Panc1 (cell line): ENCODE measurements at regions not wholly inside any gene's neighbourhood (a gene's known extent, or its start where the extent isn't known, plus 50 kb on each side); places are given as distances from the start of the nearest gene placed in this dataset.

Experiments
- ATAC-seq: fragments of 200-7000 bp; cut with Tn5 transposase; 2 replicates; pipeline ENCODE4 v1.9.1; 2020; ENCODE audit warnings: mild to moderate bottlenecking, moderate library complexity
- BruUV-seq: library from RNA; stranded (reverse); fragments of 400-500 nt; replicated peaks from 2 replicates; lab custom pipeline; 2021; lab: Mats Ljungman, UMichigan
- CTCF ChIA-PET: fragments of 300-600 bp; sonication (Branson Sonifier 250); formaldehyde crosslinking; loops from one replicate; lab custom pipeline; 2022; ENCODE audit warnings: antibody characterized with exemption; lab: Charles Lee
- POLR2A ChIA-PET: fragments of 300-600 bp; sonication (Branson Sonifier 250); formaldehyde crosslinking; loops from one replicate; lab custom pipeline; 2022; ENCODE audit warnings: antibody characterized with exemption; lab: Charles Lee
- DNase-seq: peaks from one replicate; pipeline ENCODE4 v3.0.0-alpha.2; 2010; ENCODE audit warnings: low read depth, low spot score
- H3K27ac ChIP-seq: 2 replicates; pipeline ENCODE4 v1.5.1; 2011; ENCODE audit warnings: mild to moderate bottlenecking, low read length, inconsistent platforms
- H3K27me3 ChIP-seq: fragments of 200-500 bp; sonication (Bioruptor generic); 2 replicates; pipeline ENCODE4 v1.6.0; 2014; ENCODE audit warnings: low read length, inconsistent platforms; ENCODE audit not compliant: control insufficient read depth, insufficient read depth
- H3K36me3 ChIP-seq: fragments of 200-500 bp; sonication (Bioruptor generic); 2 replicates; pipeline ENCODE4 v1.5.1; 2014; ENCODE audit warnings: inconsistent platforms, mild to moderate bottlenecking, low read length, moderate library complexity; ENCODE audit not compliant: control insufficient read depth, insufficient read depth
- H3K4me1 ChIP-seq: 2 replicates; pipeline ENCODE4 v1.5.1; 2011; ENCODE audit warnings: inconsistent platforms, mild to moderate bottlenecking, low read length, moderate library complexity; ENCODE audit not compliant: control insufficient read depth, insufficient read depth
- H3K4me3 ChIP-seq, 2 experiments: 2 replicates each; pipeline ENCODE4 v1.5.1; 2011 to 2012; ENCODE audit warnings: low read depth in 2 of 2, low read length in 2 of 2, mild to moderate bottlenecking in 2 of 2, inconsistent platforms in 1 of 2, moderate library complexity in 1 of 2
- H3K9me3 ChIP-seq: fragments of 200-500 bp; sonication (Bioruptor generic); 2 replicates; pipeline ENCODE4 v1.5.1; 2014; ENCODE audit warnings: low read depth, mild to moderate bottlenecking, inconsistent platforms, low read length, moderate library complexity; ENCODE audit not compliant: control insufficient read depth, insufficient read depth
- POLR2AphosphoS5 ChIP-seq: IDR thresholded peaks from 2 replicates; pipeline ENCODE4 v1.6.1; 2012; ENCODE audit warnings: mild to moderate bottlenecking, low read depth, low read length, moderate library complexity
- SIN3A ChIP-seq: IDR thresholded peaks from 2 replicates; pipeline ENCODE4 v1.6.1; 2012; ENCODE audit warnings: low read depth, mild to moderate bottlenecking, low read length, moderate library complexity, borderline replicate concordance; ENCODE audit not compliant: insufficient read depth
- TCF7L2 ChIP-seq: IDR thresholded peaks from 2 replicates; pipeline ENCODE4 v1.6.1; 2011; ENCODE audit warnings: mild to moderate bottlenecking, low read depth, low read length, inconsistent platforms
- in situ Hi-C: cut with HindIII; loops from 2 replicates; pipeline ENCODE4 v1.10.0; 2016; ENCODE audit warnings: low sequenced_read_pairs, low pct_unique_long_range_greater_than_20kb
- intact Hi-C: fragments of 100-400 bp; cut with micrococcal nuclease; formaldehyde crosslinking; loops from one replicate; pipeline ENCODE4 v1.10.0; 2022; ENCODE audit not compliant: unreplicated experiment
- TF ChIP-seq, protein P1 (sequence below), 2 experiments: IDR thresholded peaks; 2 replicates each; pipeline ENCODE4 v1.6.1; 2011 to 2012; ENCODE audit warnings: low read depth in 2 of 2, control low read depth in 1 of 2, low read length in 1 of 2, mild to moderate bottlenecking in 1 of 2, moderate library complexity in 1 of 2; ENCODE audit not compliant: insufficient read depth in 1 of 2
- TF ChIP-seq, protein P2 (sequence below): fragments of 450-650 bp; IDR thresholded peaks from 2 replicates; pipeline ENCODE4 v1.5.1; 2017; ENCODE audit warnings: mild to moderate bottlenecking

DNA sequence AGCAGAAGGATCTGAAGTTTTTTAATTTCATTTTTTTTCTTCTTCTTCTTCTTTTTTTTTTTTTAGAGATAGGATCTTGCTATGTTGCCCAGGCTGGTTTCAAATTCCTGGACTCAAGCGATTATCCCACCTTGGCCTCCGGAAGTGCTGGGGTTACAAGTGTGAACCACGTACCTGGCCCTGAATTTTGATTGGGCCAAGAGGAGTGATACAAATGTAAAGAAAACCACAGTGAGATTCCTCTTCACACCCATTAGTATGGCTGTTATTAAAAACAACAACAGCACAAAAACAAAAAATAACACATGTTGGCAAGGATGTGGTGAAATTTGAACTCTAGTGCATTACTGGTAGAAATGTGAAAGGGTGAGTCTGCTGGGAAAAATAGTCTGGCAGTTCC, 79.1 kb downstream of the KLF4 start:
- ATAC-seq (no peak), DNase-seq (no peak)
- intact Hi-C loops (no loop called here), in situ Hi-C loops (no loop called here)
- no TSS peak for BruUV-seq
- Histone ChIP-seq H3K9me3 (no peaks in the 10 kb centered on the region), H3K4me3 (no peak overlapping the region), H3K36me3 (no peaks in the 10 kb centered on the region), H3K4me1 (no peaks in the 10 kb centered on the region), H3K27ac (no peak overlapping the region), H3K27me3 (0 out of 2 replicates have a peak, but pooled peaks cover 2% of the 10 kb centered on the region)
- TF ChIP-seq TCF7L2 (no peak), SIN3A (no peak), POLR2AphosphoS5 (no peak)
- TF ChIP-seq, protein P1, sequence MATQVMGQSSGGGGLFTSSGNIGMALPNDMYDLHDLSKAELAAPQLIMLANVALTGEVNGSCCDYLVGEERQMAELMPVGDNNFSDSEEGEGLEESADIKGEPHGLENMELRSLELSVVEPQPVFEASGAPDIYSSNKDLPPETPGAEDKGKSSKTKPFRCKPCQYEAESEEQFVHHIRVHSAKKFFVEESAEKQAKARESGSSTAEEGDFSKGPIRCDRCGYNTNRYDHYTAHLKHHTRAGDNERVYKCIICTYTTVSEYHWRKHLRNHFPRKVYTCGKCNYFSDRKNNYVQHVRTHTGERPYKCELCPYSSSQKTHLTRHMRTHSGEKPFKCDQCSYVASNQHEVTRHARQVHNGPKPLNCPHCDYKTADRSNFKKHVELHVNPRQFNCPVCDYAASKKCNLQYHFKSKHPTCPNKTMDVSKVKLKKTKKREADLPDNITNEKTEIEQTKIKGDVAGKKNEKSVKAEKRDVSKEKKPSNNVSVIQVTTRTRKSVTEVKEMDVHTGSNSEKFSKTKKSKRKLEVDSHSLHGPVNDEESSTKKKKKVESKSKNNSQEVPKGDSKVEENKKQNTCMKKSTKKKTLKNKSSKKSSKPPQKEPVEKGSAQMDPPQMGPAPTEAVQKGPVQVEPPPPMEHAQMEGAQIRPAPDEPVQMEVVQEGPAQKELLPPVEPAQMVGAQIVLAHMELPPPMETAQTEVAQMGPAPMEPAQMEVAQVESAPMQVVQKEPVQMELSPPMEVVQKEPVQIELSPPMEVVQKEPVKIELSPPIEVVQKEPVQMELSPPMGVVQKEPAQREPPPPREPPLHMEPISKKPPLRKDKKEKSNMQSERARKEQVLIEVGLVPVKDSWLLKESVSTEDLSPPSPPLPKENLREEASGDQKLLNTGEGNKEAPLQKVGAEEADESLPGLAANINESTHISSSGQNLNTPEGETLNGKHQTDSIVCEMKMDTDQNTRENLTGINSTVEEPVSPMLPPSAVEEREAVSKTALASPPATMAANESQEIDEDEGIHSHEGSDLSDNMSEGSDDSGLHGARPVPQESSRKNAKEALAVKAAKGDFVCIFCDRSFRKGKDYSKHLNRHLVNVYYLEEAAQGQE (IDR thresholded peaks at IDR 0.05; ENCODE audit: insufficient read depth in 1 of 2, low read depth in 2 of 2, low read length in 1 of 2): no peak
- TF ChIP-seq, protein P2, sequence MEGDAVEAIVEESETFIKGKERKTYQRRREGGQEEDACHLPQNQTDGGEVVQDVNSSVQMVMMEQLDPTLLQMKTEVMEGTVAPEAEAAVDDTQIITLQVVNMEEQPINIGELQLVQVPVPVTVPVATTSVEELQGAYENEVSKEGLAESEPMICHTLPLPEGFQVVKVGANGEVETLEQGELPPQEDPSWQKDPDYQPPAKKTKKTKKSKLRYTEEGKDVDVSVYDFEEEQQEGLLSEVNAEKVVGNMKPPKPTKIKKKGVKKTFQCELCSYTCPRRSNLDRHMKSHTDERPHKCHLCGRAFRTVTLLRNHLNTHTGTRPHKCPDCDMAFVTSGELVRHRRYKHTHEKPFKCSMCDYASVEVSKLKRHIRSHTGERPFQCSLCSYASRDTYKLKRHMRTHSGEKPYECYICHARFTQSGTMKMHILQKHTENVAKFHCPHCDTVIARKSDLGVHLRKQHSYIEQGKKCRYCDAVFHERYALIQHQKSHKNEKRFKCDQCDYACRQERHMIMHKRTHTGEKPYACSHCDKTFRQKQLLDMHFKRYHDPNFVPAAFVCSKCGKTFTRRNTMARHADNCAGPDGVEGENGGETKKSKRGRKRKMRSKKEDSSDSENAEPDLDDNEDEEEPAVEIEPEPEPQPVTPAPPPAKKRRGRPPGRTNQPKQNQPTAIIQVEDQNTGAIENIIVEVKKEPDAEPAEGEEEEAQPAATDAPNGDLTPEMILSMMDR: no peak
- POLR2A ChIA-PET: no interaction called here
- CTCF ChIA-PET: no interaction called here

DNA sequence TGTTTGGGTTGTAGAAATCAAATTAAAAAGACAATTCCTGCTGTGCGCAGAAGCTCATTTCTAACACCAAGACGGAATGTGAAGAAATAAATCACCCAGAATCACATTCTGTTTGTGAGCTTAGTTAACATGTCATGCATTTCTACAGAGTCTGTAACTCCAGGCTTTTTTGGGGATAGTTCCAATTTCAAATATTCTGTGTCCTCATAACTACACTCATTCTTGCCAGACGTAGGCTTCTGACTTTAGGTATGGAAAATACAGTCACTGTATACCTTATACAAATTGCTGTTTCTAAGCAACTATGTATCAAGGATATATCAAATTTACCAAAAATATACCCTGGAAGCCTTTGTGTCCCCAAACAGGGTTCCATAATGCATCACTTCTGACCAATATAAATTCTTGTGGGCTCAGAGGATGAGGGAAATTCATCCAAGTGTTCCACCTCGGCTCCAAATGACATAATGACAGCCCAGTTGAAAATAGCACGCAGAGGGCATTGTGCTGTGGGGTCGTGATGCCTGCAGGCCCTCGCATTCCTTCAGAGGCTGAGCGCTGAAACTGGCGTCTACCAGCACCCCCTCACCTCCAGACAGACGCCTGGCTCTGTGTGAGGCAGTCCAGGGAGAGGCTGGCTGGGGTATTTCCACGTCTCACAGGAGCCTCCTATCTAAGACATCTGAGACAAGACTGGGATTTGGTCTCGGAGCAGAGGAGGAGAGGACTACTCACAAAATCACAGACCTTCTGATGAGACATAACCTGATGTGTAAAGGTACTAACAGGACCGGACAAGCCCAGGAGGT, 79.8 kb downstream of the KLF4 start:
- in situ Hi-C loops (no loop called here), intact Hi-C loops (no loop called here)
- Histone ChIP-seq H3K36me3 (no peaks in the 10 kb centered on the region), H3K27me3 (0 out of 2 replicates have a peak, but pooled peaks cover 1% of the 10 kb centered on the region), H3K27ac (no peak overlapping the region), H3K4me1 (no peaks in the 10 kb centered on the region), H3K9me3 (no peaks in the 10 kb centered on the region), H3K4me3 (no peak overlapping the region)
- CTCF ChIA-PET: no interaction called here
- no TSS peak for BruUV-seq
- TF ChIP-seq, protein P1 (IDR thresholded peaks at IDR 0.05; ENCODE audit: insufficient read depth in 1 of 2, low read depth in 2 of 2, low read length in 1 of 2): no peak
- TF ChIP-seq POLR2AphosphoS5: no peak
- no peak for TF ChIP-seq TCF7L2
- no peak for TF ChIP-seq SIN3A
- TF ChIP-seq, protein P2: no peak
- POLR2A ChIA-PET: no interaction called here
- ATAC-seq (no peak), DNase-seq (no peak)
